Duodenal mucosa (tissue), 2 donors: ENCODE measurements at regions not wholly inside any gene's neighbourhood (a gene's known extent, or its start where the extent isn't known, plus 50 kb on each side); places are given as distances from the start of the nearest gene placed in this dataset.

Experiments
- H3K27ac ChIP-seq: one replicate; pipeline ENCODE4 v1.7.0; 2013; ENCODE audit warnings: low read depth, low read length
- H3K27me3 ChIP-seq, 2 donors: one replicate each; pipeline ENCODE4 v1.7.0; 2013; ENCODE audit warnings: low read length in 2 of 2, control low read depth in 1 of 2; ENCODE audit not compliant: insufficient read depth in 2 of 2, control insufficient read depth in 1 of 2
- H3K36me3 ChIP-seq, 2 donors: one replicate each; pipeline ENCODE4 v1.7.0; 2013; ENCODE audit warnings: low read length in 2 of 2, control low read depth in 1 of 2; ENCODE audit not compliant: insufficient read depth in 2 of 2, control insufficient read depth in 1 of 2
- H3K4me1 ChIP-seq, 2 donors: one replicate each; pipeline ENCODE4 v1.7.0; 2013; ENCODE audit warnings: low read length in 2 of 2, control low read depth in 1 of 2; ENCODE audit not compliant: insufficient read depth in 2 of 2, control insufficient read depth in 1 of 2
- H3K4me3 ChIP-seq, 2 donors: one replicate each; pipeline ENCODE4 v1.7.0; 2013; ENCODE audit warnings: low read length in 2 of 2, low read depth in 1 of 2
- H3K9ac ChIP-seq, 2 donors: one replicate each; pipeline ENCODE4 v1.7.0; 2013; ENCODE audit warnings: low read length in 2 of 2, low read depth in 1 of 2
- H3K9me3 ChIP-seq, 2 donors: one replicate each; pipeline ENCODE4 v1.7.0; 2013; ENCODE audit warnings: low read length in 2 of 2, control low read depth in 1 of 2; ENCODE audit not compliant: control insufficient read depth in 1 of 2

- Histone ChIP-seq H3K9ac (no peak overlapping the region), H3K9me3 (no peaks in the 10 kb centered on the region), H3K36me3 (no peaks in the 10 kb centered on the region), H3K27me3 (no peaks in the 10 kb centered on the region), H3K4me3 (peak overlapping the region; percentile 14 to 47), H3K4me1 (peaks cover 39 to 63% of the 10 kb centered on the region in 2 donors), H3K27ac (no peak overlapping the region)
Measured at GRCh38 chr5:74408150-74409043, 232.1 kb downstream of the ENC1 start.

GRCh38 chr5:74407701-74408100 is 232.8 kb downstream of the ENC1 start:
- no peak overlapping the region for H3K4me3 ChIP-seq
- no peaks in the 10 kb centered on the region for H3K9me3 ChIP-seq
- H3K4me1 ChIP-seq = peaks cover 39 to 58% of the 10 kb centered on the region in 2 donors
- H3K27ac ChIP-seq = no peak overlapping the region
- H3K27me3 ChIP-seq = no peaks in the 10 kb centered on the region
- H3K36me3 ChIP-seq = no peaks in the 10 kb centered on the region
- H3K9ac ChIP-seq = no peak overlapping the region

- Histone ChIP-seq H3K27ac (no peak overlapping the region), H3K36me3 (no peaks in the 10 kb centered on the region), H3K27me3 (no peaks in the 10 kb centered on the region), H3K9me3 (no peaks in the 10 kb centered on the region), H3K4me3 (no peak overlapping the region), H3K9ac (no peak overlapping the region), H3K4me1 (peaks cover 39 to 58% of the 10 kb centered on the region in 2 donors)
Measured at GRCh38 chr5:74406844-74407243, 233.7 kb downstream of the ENC1 start.

- no peaks in the 10 kb centered on the region for H3K36me3 ChIP-seq
- peaks cover 39 to 49% of the 10 kb centered on the region in 2 donors for H3K4me1 ChIP-seq
- H3K27me3 ChIP-seq = no peaks in the 10 kb centered on the region
- no peaks in the 10 kb centered on the region for H3K9me3 ChIP-seq
- H3K27ac ChIP-seq = no peak overlapping the region
- no peak overlapping the region for H3K9ac ChIP-seq
- H3K4me3 ChIP-seq = no peak overlapping the region
Measured at GRCh38 chr5:74405593-74405992, 234.9 kb downstream of the ENC1 start.

GRCh38 chr5:74404574-74405508 is 235.7 kb downstream of the ENC1 start:
- no peak overlapping the region for H3K4me3 ChIP-seq
- H3K4me1 ChIP-seq = peaks cover 38 to 45% of the 10 kb centered on the region in 2 donors
- H3K27me3 ChIP-seq = no peaks in the 10 kb centered on the region
- no peak overlapping the region for H3K27ac ChIP-seq
- H3K9ac ChIP-seq = no peak overlapping the region
- no peaks in the 10 kb centered on the region for H3K36me3 ChIP-seq
- H3K9me3 ChIP-seq = no peaks in the 10 kb centered on the region

GRCh38 chr5:74403771-74404170 is 236.8 kb downstream of the ENC1 start:
- Histone ChIP-seq H3K27ac (no peak overlapping the region), H3K9ac (no peak overlapping the region), H3K27me3 (no peaks in the 10 kb centered on the region), H3K36me3 (no peaks in the 10 kb centered on the region), H3K4me3 (no peak overlapping the region), H3K4me1 (peaks cover 28 to 34% of the 10 kb centered on the region in 2 donors), H3K9me3 (no peaks in the 10 kb centered on the region)

- Histone ChIP-seq H3K4me3 (no peak overlapping the region), H3K27me3 (no peaks in the 10 kb centered on the region), H3K4me1 (peaks cover 23 to 26% of the 10 kb centered on the region in 2 donors), H3K9ac (no peak overlapping the region), H3K27ac (no peak overlapping the region), H3K9me3 (no peaks in the 10 kb centered on the region), H3K36me3 (no peaks in the 10 kb centered on the region)
Measured at GRCh38 chr5:74402553-74402952, 238.0 kb downstream of the ENC1 start.

GRCh38 chr5:74401946-74402320 is 238.6 kb downstream of the ENC1 start:
- Histone ChIP-seq H3K27me3 (no peaks in the 10 kb centered on the region), H3K4me1 (peaks cover 21% of the 10 kb centered on the region in 2 donors), H3K4me3 (no peak overlapping the region), H3K9ac (no peak overlapping the region), H3K27ac (no peak overlapping the region), H3K9me3 (no peaks in the 10 kb centered on the region), H3K36me3 (no peaks in the 10 kb centered on the region)

- Histone ChIP-seq H3K27me3 (no peaks in the 10 kb centered on the region), H3K36me3 (no peaks in the 10 kb centered on the region)
Measured at GRCh38 chr5:74401281-74401945, 239.1 kb downstream of the ENC1 start.

More at GRCh38 chr5:74401281-74401945, 239.1 kb downstream of the ENC1 start:
- H3K9me3 ChIP-seq = no peaks in the 10 kb centered on the region
- H3K4me3 ChIP-seq = no peak overlapping the region
- no peak overlapping the region for H3K9ac ChIP-seq
- no peak overlapping the region for H3K27ac ChIP-seq
- peaks cover 17 to 21% of the 10 kb centered on the region in 2 donors for H3K4me1 ChIP-seq
